Liver (tissue), 3 donors: ENCODE measurements at regions not wholly inside any gene's neighbourhood (a gene's known extent, or its start where the extent isn't known, plus 50 kb on each side); places are given as distances from the start of the nearest gene placed in this dataset.

Experiments
- ATF3 ChIP-seq: IDR thresholded peaks from 2 replicates; pipeline ENCODE4 v1.6.1; 2016; ENCODE audit warnings: antibody characterized with exemption
- CTCF ChIP-seq: fragments of 150-350 bp; IDR thresholded peaks from 2 replicates; pipeline ENCODE4 v1.5.1; 2017; ENCODE audit warnings: improper control_type of control experiment, low read depth, low read length; ENCODE audit not compliant: missing input control
- MAX ChIP-seq: IDR thresholded peaks from 2 replicates; pipeline ENCODE4 v1.6.1; 2016; ENCODE audit warnings: antibody characterized with exemption
- donor health status: healthy.
- donor health status: healthy.

DNA sequence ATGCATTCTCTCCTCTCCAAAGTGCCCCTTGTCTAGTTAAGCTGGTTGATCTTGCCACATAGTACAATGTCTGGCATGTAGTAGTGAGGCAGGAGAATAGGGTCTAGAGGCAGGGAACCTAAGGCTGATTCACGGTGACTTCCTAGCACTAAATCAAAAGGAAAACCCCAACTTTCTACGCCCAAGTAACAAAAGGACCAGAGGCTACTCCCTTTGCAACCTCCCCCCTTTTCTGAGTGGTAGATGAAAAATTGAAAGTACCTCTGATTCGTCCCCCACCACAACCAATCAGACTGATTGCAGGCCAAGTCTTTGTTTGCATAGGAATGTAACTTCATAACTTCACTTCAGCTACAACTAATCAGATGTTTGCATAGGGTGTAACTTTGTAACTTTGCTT, 278.8 kb downstream of the PSAT1 start:
- no peak for TF ChIP-seq MAX
- no peak for TF ChIP-seq CTCF
- no peak for TF ChIP-seq ATF3
